ENCODE measurements at regions not wholly inside any gene's neighbourhood (a gene's known extent, or its start where the extent isn't known, plus 50 kb on each side); places are given as distances from the start of the nearest gene placed in this dataset.
"Not testable (repeated sequence)": the region's sequence is repeated elsewhere in the genome, so short reads cannot be mapped to it uniquely, and the experiment has no call there.

GRCh38 chr1:29621826-29622435, 385.6 kb downstream of the PTPRU start:
- no peak for DNase-seq

- no peak for DNase-seq
Measured at GRCh38 chr1:29620631-29621030, 384.3 kb downstream of the PTPRU start.

GRCh38 chr1:29607236-29607635, 370.9 kb downstream of the PTPRU start:
- no peak for DNase-seq

GRCh38 chr1:29604796-29605195, 368.5 kb downstream of the PTPRU start:
- DNase-seq: not testable (repeated sequence)

- no peak for DNase-seq
Measured at GRCh38 chr1:29603622-29604021, 367.3 kb downstream of the PTPRU start.

GRCh38 chr1:29602203-29602602, 365.9 kb downstream of the PTPRU start:
- DNase-seq: no peak

GRCh38 chr1:29601021-29601420, 364.7 kb downstream of the PTPRU start:
- DNase-seq: no peak

- DNase-seq: no peak
Measured at GRCh38 chr1:29599826-29600225, 363.5 kb downstream of the PTPRU start.

- DNase-seq: no peak
Measured at GRCh38 chr1:29599071-29599470, 362.7 kb downstream of the PTPRU start.

- DNase-seq: no peak
Measured at GRCh38 chr1:29597861-29598260, 361.5 kb downstream of the PTPRU start.

GRCh38 chr1:29593601-29594382, 357.5 kb downstream of the PTPRU start:
- no peak for DNase-seq

- DNase-seq: no peak
Measured at GRCh38 chr1:29592731-29593130, 356.4 kb downstream of the PTPRU start.

- DNase-seq: no peak
Measured at GRCh38 chr1:29592261-29592615, 355.9 kb downstream of the PTPRU start.

- no peak for DNase-seq
Measured at GRCh38 chr1:29591601-29592260, 355.4 kb downstream of the PTPRU start.

GRCh38 chr1:29590583-29591565, 354.6 kb downstream of the PTPRU start:
- DNase-seq: no peak

- not testable (repeated sequence) for DNase-seq
Measured at GRCh38 chr1:29589716-29590115, 353.4 kb downstream of the PTPRU start.

- no peak for DNase-seq
Measured at GRCh38 chr1:29586991-29587745, 350.8 kb downstream of the PTPRU start.

GRCh38 chr1:29586215-29586614, 349.9 kb downstream of the PTPRU start:
- no peak for DNase-seq

- no peak for DNase-seq
Measured at GRCh38 chr1:29585656-29586055, 349.3 kb downstream of the PTPRU start.

- DNase-seq: no peak
Measured at GRCh38 chr1:29585201-29585600, 348.9 kb downstream of the PTPRU start.

GRCh38 chr1:29584776-29585175, 348.5 kb downstream of the PTPRU start:
- DNase-seq: no peak

GRCh38 chr1:29584362-29584761, 348.0 kb downstream of the PTPRU start:
- DNase-seq: no peak
